Glutamatergic neuron (in vitro differentiated cells): ENCODE measurements at regions not wholly inside any gene's neighbourhood (a gene's known extent, or its start where the extent isn't known, plus 50 kb on each side); places are given as distances from the start of the nearest gene placed in this dataset.

Source experiments
- DNase-seq: peaks from one replicate; pipeline ENCODE4 v3.0.0; 2022
- H3K27ac Mint-ChIP-seq: one replicate; pipeline ENCODE4 v1.8.0; 2020; ENCODE audit warnings: mild to moderate bottlenecking, mixed read lengths, inconsistent platforms; ENCODE audit not compliant: unreplicated experiment
- H3K27me3 Mint-ChIP-seq: one replicate; pipeline ENCODE4 v1.8.0; 2020; ENCODE audit warnings: mild to moderate bottlenecking, moderate library complexity, mixed read lengths, inconsistent platforms; ENCODE audit not compliant: unreplicated experiment
- H3K36me3 Mint-ChIP-seq: one replicate; pipeline ENCODE4 v1.8.0; 2020; ENCODE audit warnings: mild to moderate bottlenecking, mixed read lengths, inconsistent platforms; ENCODE audit not compliant: unreplicated experiment
- H3K4me1 Mint-ChIP-seq: one replicate; pipeline ENCODE4 v1.8.0; 2020; ENCODE audit warnings: mild to moderate bottlenecking, low read depth, mixed read lengths, inconsistent platforms; ENCODE audit not compliant: unreplicated experiment
- H3K4me3 Mint-ChIP-seq: one replicate; pipeline ENCODE4 v1.8.0; 2020; ENCODE audit warnings: mild to moderate bottlenecking, mixed read lengths, inconsistent platforms; ENCODE audit not compliant: unreplicated experiment
- H3K9me3 Mint-ChIP-seq: one replicate; pipeline ENCODE4 v1.8.0; 2020; ENCODE audit warnings: mild to moderate bottlenecking, moderate library complexity, mixed read lengths, inconsistent platforms; ENCODE audit not compliant: unreplicated experiment
- TF ChIP-seq, protein P1 (sequence below): fragments of 200-600 bp; sonication (generic); IDR thresholded peaks from one replicate; pipeline ENCODE4 v1.5.0; 2021; ENCODE audit not compliant: partially characterized antibody, unreplicated experiment

DNA sequence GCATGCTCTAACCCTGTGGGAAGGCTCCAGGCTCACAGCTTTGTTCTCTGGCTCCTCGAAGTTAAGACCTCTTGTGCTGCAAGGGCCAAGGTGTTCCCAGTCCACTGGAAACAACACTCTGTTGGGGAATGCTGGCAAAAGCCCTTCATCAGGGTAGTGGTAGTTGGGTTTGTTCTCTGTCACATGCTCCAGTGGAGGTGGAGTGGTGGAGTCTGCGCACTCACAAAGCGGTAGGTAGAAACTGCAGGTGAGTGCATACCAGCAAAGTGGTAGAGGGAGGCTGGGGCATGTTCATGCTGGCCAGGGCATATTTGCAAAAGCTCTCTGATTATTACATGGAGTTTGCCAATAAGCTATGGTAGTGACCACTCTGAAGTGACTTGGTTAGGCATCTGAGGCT lies 410.5 kb downstream of the CDH19 start:
- Mint-ChIP-seq H3K4me3 (no peak overlapping the region), H3K27ac (no peak overlapping the region), H3K36me3 (no peaks in the 10 kb centered on the region), H3K4me1 (no peaks in the 10 kb centered on the region), H3K27me3 (no peaks in the 10 kb centered on the region), H3K9me3 (no peaks in the 10 kb centered on the region)
- DNase-seq: no peak
- TF ChIP-seq, protein P1, sequence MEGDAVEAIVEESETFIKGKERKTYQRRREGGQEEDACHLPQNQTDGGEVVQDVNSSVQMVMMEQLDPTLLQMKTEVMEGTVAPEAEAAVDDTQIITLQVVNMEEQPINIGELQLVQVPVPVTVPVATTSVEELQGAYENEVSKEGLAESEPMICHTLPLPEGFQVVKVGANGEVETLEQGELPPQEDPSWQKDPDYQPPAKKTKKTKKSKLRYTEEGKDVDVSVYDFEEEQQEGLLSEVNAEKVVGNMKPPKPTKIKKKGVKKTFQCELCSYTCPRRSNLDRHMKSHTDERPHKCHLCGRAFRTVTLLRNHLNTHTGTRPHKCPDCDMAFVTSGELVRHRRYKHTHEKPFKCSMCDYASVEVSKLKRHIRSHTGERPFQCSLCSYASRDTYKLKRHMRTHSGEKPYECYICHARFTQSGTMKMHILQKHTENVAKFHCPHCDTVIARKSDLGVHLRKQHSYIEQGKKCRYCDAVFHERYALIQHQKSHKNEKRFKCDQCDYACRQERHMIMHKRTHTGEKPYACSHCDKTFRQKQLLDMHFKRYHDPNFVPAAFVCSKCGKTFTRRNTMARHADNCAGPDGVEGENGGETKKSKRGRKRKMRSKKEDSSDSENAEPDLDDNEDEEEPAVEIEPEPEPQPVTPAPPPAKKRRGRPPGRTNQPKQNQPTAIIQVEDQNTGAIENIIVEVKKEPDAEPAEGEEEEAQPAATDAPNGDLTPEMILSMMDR: no peak

DNA sequence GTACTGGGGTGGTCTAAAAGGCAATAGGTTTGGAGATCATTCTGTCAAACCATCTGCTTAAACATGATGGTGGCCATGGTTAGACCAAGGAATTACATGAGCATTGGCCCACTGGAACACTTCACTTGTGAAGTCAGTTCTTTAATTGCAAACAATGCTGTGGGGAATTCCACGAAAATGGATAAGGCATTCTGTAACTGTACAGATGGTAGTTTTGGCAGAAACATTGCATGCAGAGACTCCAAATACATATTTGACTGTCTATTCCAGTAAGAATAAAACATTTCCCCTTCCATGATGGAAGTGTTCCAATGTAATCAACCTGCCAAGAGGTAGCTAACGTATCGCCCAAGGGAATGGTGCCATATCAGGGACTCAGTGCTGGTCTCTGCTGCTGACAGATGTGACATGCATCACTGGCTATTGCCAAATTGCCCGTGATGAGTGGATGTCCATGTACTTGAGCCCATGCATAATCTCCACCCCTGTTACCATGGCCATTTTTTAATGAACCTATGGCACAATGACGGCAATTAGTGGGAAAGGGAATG lies 417.9 kb downstream of the CDH7 start:
- H3K27me3 Mint-ChIP-seq: no peaks in the 10 kb centered on the region
- no peaks in the 10 kb centered on the region for H3K9me3 Mint-ChIP-seq
- no peaks in the 10 kb centered on the region for H3K36me3 Mint-ChIP-seq
- H3K4me1 Mint-ChIP-seq: no peaks in the 10 kb centered on the region
- no peak for DNase-seq
- TF ChIP-seq, protein P1: no peak
- no peak overlapping the region for H3K27ac Mint-ChIP-seq
- no peak overlapping the region for H3K4me3 Mint-ChIP-seq

DNA sequence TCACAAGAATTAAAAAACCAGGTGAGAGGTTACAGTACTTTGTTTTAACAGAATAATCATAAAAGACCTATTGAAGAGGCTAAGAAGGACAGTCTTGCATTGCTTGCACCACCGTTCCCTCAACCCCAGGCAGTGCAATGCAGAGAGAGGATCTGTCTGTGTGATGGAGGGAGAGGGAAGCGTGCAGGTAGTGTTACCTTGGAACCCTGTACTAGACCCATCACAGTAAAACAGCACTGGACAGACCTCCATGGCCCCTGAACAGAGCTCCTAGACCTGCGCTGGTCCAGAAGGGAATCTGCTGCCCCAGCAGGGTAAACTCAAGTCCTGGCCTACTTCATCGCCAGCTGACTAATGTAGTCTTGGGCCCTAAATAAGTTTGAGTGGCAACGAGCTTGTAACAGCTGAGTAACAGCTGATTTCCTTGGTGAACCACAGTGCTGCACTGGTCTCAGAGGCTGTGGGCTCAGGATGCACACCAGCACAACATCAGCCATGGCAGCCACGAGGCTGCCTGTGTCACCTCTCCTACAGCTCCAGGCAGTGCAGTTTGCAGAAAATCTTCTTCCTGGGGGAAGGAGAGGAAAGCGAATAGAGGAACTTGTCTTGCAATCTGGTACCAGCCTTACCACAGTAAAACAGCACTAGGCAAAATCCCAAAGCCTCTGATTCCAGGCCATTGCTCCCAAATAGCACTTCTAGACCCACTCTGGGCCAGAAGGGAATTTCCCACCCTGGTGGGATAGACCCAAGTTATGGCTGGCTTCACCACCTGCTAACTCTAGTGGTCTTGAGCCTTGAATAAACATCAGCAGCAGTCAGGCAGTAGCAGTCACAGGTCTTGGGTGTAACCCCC lies 417.2 kb downstream of the CDH7 start:
- no peak overlapping the region for H3K4me3 Mint-ChIP-seq
- H3K4me1 Mint-ChIP-seq: no peaks in the 10 kb centered on the region
- no peaks in the 10 kb centered on the region for H3K27me3 Mint-ChIP-seq
- no peak for DNase-seq
- no peaks in the 10 kb centered on the region for H3K9me3 Mint-ChIP-seq
- H3K27ac Mint-ChIP-seq: no peak overlapping the region
- TF ChIP-seq, protein P1: no peak
- H3K36me3 Mint-ChIP-seq: no peaks in the 10 kb centered on the region

- no peak overlapping the region for H3K27ac Mint-ChIP-seq
- no peak for DNase-seq
- no peak overlapping the region for H3K4me3 Mint-ChIP-seq
Observed at GRCh38 chr18:66160007-66160406, 409.2 kb downstream of the CDH7 start.

GRCh38 chr18:66159451-66159850 lies 408.6 kb downstream of the CDH7 start:
- no peaks in the 10 kb centered on the region for H3K36me3 Mint-ChIP-seq
- H3K27me3 Mint-ChIP-seq: no peaks in the 10 kb centered on the region
- DNase-seq: no peak
- H3K27ac Mint-ChIP-seq: no peak overlapping the region
- TF ChIP-seq, protein P1: no peak
- H3K4me3 Mint-ChIP-seq: no peak overlapping the region
- H3K9me3 Mint-ChIP-seq: no peaks in the 10 kb centered on the region
- H3K4me1 Mint-ChIP-seq: no peaks in the 10 kb centered on the region

More at GRCh38 chr18:66160007-66160406, 409.2 kb downstream of the CDH7 start:
- no peaks in the 10 kb centered on the region for H3K27me3 Mint-ChIP-seq
- no peaks in the 10 kb centered on the region for H3K36me3 Mint-ChIP-seq
- H3K4me1 Mint-ChIP-seq: no peaks in the 10 kb centered on the region
- H3K9me3 Mint-ChIP-seq: no peaks in the 10 kb centered on the region
- TF ChIP-seq, protein P1: no peak
